Endodermal cell (in vitro differentiated cells): ENCODE measurements at regions not wholly inside any gene's neighbourhood (a gene's known extent, or its start where the extent isn't known, plus 50 kb on each side); places are given as distances from the start of the nearest gene placed in this dataset.

Experiments used
- DNase-seq: peaks from one replicate; pipeline ENCODE4 v3.0.0-alpha.2; 2017
- H3K27ac ChIP-seq: 2 replicates; pipeline ENCODE4 v1.5.1; 2013; ENCODE audit warnings: mild to moderate bottlenecking, low read depth, low read length, moderate library complexity
- H3K27me3 ChIP-seq: 2 replicates; pipeline ENCODE4 v1.6.1; 2013; ENCODE audit warnings: mild to moderate bottlenecking, low read length, moderate library complexity; ENCODE audit not compliant: insufficient read depth, control insufficient read depth, poor library complexity, severe bottlenecking
- H3K36me3 ChIP-seq: 2 replicates; pipeline ENCODE4 v1.7.0; 2013; ENCODE audit warnings: mild to moderate bottlenecking, low read length, moderate library complexity; ENCODE audit not compliant: control insufficient read depth, insufficient read depth
- H3K4me1 ChIP-seq: one replicate; pipeline ENCODE4 v1.7.0; 2013; ENCODE audit warnings: low read length; ENCODE audit not compliant: control insufficient read depth, insufficient read depth
- H3K4me3 ChIP-seq: 2 replicates; pipeline ENCODE4 v1.5.1; 2013; ENCODE audit warnings: mild to moderate bottlenecking, low read length, moderate library complexity
- H3K9ac ChIP-seq: 2 replicates; pipeline ENCODE4 v1.6.1; 2013; ENCODE audit warnings: mild to moderate bottlenecking, low read length, moderate library complexity; ENCODE audit not compliant: poor library complexity, severe bottlenecking; ENCODE audit errors: extremely low read depth
- H3K9me3 ChIP-seq: 2 replicates; pipeline ENCODE4 v1.6.1; 2013; ENCODE audit warnings: mild to moderate bottlenecking, low read length, moderate library complexity; ENCODE audit not compliant: control insufficient read depth
- H3K27ac Mint-ChIP-seq: 2 replicates; pipeline ENCODE4 v1.8.0; 2020; ENCODE audit warnings: mixed read lengths
- H3K27me3 Mint-ChIP-seq: 2 replicates; pipeline ENCODE4 v1.8.0; 2021; ENCODE audit warnings: mild to moderate bottlenecking, mixed read lengths; ENCODE audit not compliant: insufficient read depth
- H3K36me3 Mint-ChIP-seq: 2 replicates; pipeline ENCODE4 v1.8.0; 2020; ENCODE audit warnings: low read depth, mixed read lengths
- H3K4me1 Mint-ChIP-seq: 2 replicates; pipeline ENCODE4 v1.8.0; 2020; ENCODE audit warnings: mixed read lengths
- H3K4me3 Mint-ChIP-seq: 2 replicates; pipeline ENCODE4 v1.8.0; 2020; ENCODE audit warnings: mild to moderate bottlenecking, moderate library complexity, mixed read lengths
- H3K9me3 Mint-ChIP-seq: 2 replicates; pipeline ENCODE4 v1.8.0; 2020; ENCODE audit warnings: mild to moderate bottlenecking, mixed read lengths
- WGBS, 2 experiments: methylation state at CpG; one replicate each; pipeline versions ENCODE4 v1.1.5 to v1.1.7; 2013; ENCODE audit warnings: missing lambda C conversion rate in 2 of 2, mixed read lengths in 1 of 2; ENCODE audit not compliant: insufficient coverage in 1 of 2, insufficient read length in 1 of 2; 5-methylcytosine and 5-hydroxymethylcytosine counted together
- TF ChIP-seq, protein P1 (sequence below): fragments of 200-600 bp; sonication (generic); conservative IDR thresholded peaks from 2 replicates; pipeline ENCODE4 v1.5.0; 2021; ENCODE audit warnings: antibody characterized with exemption, mild to moderate bottlenecking

DNA sequence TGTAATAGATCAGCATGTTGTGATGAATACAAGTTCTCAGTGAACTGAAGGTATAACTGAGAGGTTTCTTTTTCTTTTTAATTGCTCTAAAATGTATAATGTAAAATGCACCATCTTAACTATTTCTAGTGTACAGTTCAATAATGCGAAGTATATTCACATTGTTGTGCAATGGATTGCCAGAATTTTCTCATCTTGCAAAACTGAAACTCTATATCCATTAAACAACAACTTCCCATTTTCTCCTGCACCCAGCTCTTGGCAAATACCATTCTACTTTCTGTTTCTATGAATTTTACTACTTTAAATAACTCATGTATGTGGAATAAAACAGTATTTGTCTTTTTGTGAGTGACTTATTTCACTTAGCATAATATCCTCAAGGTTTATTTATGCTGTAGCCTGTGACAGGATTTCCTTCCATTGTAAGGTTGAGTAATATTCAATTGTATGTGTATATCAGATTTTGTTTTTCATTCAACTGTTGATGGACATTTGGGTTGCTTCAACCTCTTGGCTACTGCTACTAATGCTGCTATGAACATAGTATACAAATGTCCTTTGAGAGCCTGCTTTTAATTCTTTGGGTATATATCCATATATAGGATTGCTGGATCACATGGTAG lies 53.5 kb upstream of the NPFFR2 start:
- H3K4me1 ChIP-seq: no peaks in the 10 kb centered on the region
- no peaks in the 10 kb centered on the region for H3K27me3 ChIP-seq
- no peak for DNase-seq
- Mint-ChIP-seq H3K4me1 (no peaks in the 10 kb centered on the region), H3K9me3 (no peaks in the 10 kb centered on the region), H3K4me3 (no peak overlapping the region), H3K27me3 (no peaks in the 10 kb centered on the region), H3K27ac (no peak overlapping the region), H3K36me3 (no peaks in the 10 kb centered on the region)
- H3K36me3 ChIP-seq: no peaks in the 10 kb centered on the region
- WGBS, 2 experiments: 100% methylated on average over 1 of the region's 1 CpG; no CpG with 5 or more reads in 1 of the 2 experiments
- TF ChIP-seq, protein P1, sequence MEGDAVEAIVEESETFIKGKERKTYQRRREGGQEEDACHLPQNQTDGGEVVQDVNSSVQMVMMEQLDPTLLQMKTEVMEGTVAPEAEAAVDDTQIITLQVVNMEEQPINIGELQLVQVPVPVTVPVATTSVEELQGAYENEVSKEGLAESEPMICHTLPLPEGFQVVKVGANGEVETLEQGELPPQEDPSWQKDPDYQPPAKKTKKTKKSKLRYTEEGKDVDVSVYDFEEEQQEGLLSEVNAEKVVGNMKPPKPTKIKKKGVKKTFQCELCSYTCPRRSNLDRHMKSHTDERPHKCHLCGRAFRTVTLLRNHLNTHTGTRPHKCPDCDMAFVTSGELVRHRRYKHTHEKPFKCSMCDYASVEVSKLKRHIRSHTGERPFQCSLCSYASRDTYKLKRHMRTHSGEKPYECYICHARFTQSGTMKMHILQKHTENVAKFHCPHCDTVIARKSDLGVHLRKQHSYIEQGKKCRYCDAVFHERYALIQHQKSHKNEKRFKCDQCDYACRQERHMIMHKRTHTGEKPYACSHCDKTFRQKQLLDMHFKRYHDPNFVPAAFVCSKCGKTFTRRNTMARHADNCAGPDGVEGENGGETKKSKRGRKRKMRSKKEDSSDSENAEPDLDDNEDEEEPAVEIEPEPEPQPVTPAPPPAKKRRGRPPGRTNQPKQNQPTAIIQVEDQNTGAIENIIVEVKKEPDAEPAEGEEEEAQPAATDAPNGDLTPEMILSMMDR: no peak
- H3K4me3 ChIP-seq: no peak overlapping the region
- no peak overlapping the region for H3K9ac ChIP-seq
- no peaks in the 10 kb centered on the region for H3K9me3 ChIP-seq
- H3K27ac ChIP-seq: no peak overlapping the region

DNA sequence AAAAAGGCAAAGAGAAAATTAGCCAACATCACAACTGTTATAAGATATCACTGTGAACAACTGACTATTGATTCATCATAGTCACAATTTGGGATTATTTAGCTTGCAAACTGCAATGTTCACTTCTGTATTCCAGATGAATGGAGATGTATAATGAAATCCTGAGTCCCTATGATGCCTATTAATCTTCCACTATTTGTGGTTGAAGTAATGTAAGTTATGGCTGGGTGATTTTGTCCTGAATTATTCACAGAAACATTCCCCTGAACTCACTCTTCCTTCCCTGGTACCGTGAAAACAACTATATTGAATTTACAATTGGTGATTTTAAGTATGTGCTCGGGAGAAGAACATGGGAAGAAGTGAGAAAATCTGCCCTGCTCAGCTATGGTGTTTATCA lies 50.8 kb upstream of the NPFFR2 start:
- H3K36me3 ChIP-seq: no peaks in the 10 kb centered on the region
- 90% methylated on average over 1 of the region's 2 CpGs; no CpG with 5 or more reads in 1 of the 2 experiments for WGBS, 2 experiments
- no peaks in the 10 kb centered on the region for H3K36me3 Mint-ChIP-seq
- H3K9me3 ChIP-seq: no peaks in the 10 kb centered on the region
- no peak for DNase-seq
- H3K27ac Mint-ChIP-seq: no peak overlapping the region
- no peak overlapping the region for H3K4me3 ChIP-seq
- H3K27ac ChIP-seq: no peak overlapping the region
- H3K27me3 Mint-ChIP-seq: no peaks in the 10 kb centered on the region
- H3K4me1 ChIP-seq: no peaks in the 10 kb centered on the region
- TF ChIP-seq, protein P1: no peak
- H3K9me3 Mint-ChIP-seq: no peaks in the 10 kb centered on the region
- H3K4me3 Mint-ChIP-seq: no peak overlapping the region
- no peak overlapping the region for H3K9ac ChIP-seq
- H3K4me1 Mint-ChIP-seq: no peaks in the 10 kb centered on the region
- no peaks in the 10 kb centered on the region for H3K27me3 ChIP-seq
